ENCODE measurements at regions not wholly inside any gene's neighbourhood (a gene's known extent, or its start where the extent isn't known, plus 50 kb on each side); places are given as distances from the start of the nearest gene placed in this dataset.

DNA sequence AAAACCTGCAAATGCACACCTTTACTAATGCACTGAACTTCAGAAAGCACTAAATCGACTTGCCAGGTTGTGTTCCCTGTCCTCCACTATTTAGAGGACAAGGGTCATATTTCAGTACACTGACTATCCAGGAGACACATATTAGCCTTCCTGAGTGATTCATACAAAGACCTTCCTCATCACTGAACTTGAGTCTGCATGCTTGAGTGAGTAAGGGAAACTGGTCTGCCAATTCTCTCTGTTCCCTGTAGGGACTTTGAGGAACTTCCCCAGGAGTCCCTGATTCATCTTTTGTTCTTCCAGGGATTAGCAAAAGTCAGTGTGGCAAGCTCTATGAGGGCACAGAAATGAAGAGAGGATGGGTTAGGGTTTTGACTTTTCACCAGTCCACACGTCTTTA is 565.9 kb downstream of the PDCD6IP start:
- TF ChIP-seq, protein P1, sequence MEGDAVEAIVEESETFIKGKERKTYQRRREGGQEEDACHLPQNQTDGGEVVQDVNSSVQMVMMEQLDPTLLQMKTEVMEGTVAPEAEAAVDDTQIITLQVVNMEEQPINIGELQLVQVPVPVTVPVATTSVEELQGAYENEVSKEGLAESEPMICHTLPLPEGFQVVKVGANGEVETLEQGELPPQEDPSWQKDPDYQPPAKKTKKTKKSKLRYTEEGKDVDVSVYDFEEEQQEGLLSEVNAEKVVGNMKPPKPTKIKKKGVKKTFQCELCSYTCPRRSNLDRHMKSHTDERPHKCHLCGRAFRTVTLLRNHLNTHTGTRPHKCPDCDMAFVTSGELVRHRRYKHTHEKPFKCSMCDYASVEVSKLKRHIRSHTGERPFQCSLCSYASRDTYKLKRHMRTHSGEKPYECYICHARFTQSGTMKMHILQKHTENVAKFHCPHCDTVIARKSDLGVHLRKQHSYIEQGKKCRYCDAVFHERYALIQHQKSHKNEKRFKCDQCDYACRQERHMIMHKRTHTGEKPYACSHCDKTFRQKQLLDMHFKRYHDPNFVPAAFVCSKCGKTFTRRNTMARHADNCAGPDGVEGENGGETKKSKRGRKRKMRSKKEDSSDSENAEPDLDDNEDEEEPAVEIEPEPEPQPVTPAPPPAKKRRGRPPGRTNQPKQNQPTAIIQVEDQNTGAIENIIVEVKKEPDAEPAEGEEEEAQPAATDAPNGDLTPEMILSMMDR (IDR thresholded peaks at IDR 0.05; ENCODE audit: low read depth, low read length) = no peak
- TF ChIP-seq POLR2A (IDR thresholded peaks at IDR 0.05; ENCODE audit: extremely low read depth, insufficient read length) = no peak
